ENCODE measurements at regions not wholly inside any gene's neighbourhood (a gene's known extent, or its start where the extent isn't known, plus 50 kb on each side); places are given as distances from the start of the nearest gene placed in this dataset.

- H3K27me3 ChIP-seq (ENCODE audit: control insufficient read depth, insufficient read depth, low read length): no peaks in the 10 kb centered on the region
- H2AK9ac ChIP-seq (replicated peaks; ENCODE audit: low read depth, low read length, poor library complexity): no peak overlapping the region
- H2BK15ac ChIP-seq (ENCODE audit: low read depth, low read length): no peak overlapping the region
- ChIA-PET CTCF (no interaction called here), POLR2A (ENCODE audit: unreplicated experiment) (no interaction called here)
- TF ChIP-seq RCOR1 (IDR thresholded peaks at IDR 0.05; ENCODE audit: insufficient replicate concordance, low read length) (no peak), RFX5 (IDR thresholded peaks at IDR 0.05; ENCODE audit: low read depth, low read length) (no peak), MAZ (IDR thresholded peaks at IDR 0.05; ENCODE audit: borderline replicate concordance, low read depth, low read length) (no peak), POLR2A (IDR thresholded peaks at IDR 0.05; ENCODE audit: low read depth, low read length) (no peak), BHLHE40 (IDR thresholded peaks at IDR 0.05; ENCODE audit: low read depth, low read length) (no peak), USF2 (IDR thresholded peaks at IDR 0.05; ENCODE audit: low read depth, low read length) (no peak), NFE2L2 (IDR thresholded peaks at IDR 0.05; ENCODE audit: low read depth, low read length) (no peak), SMC3 (IDR thresholded peaks at IDR 0.05; ENCODE audit: low read depth, low read length) (no peak), MAFK (IDR thresholded peaks at IDR 0.05; ENCODE audit: low read depth, low read length) (no peak), MXI1 (IDR thresholded peaks at IDR 0.05; ENCODE audit: borderline replicate concordance, low read depth, low read length) (no peak), ELK1 (IDR thresholded peaks at IDR 0.05; ENCODE audit: borderline replicate concordance, low read depth, low read length) (no peak), CTCF (conservative IDR thresholded peaks at IDR 0.05; ENCODE audit: low read depth, low read length) (no peak), RAD21 (IDR thresholded peaks at IDR 0.05; ENCODE audit: low read length) (no peak), CHD1 (IDR thresholded peaks at IDR 0.05; ENCODE audit: low read depth, low read length) (no peak), CEBPB (IDR thresholded peaks at IDR 0.05; ENCODE audit: low read depth, low read length) (no peak), FOS (IDR thresholded peaks at IDR 0.05; ENCODE audit: low read depth, low read length) (no peak)
- H4K8ac ChIP-seq (ENCODE audit: low read depth in 2 of 2, low read length in 2 of 2): no peak overlapping the region
- no peak overlapping the region for H3K4me2 ChIP-seq (ENCODE audit: low read depth, low read length)
- ATAC-seq (ENCODE audit: low read depth) (no peak), DNase-seq (no peak)
- no peaks in the 10 kb centered on the region for H3K4me1 ChIP-seq (ENCODE audit: control insufficient read depth, insufficient read depth, low read length)
- H2BK5ac ChIP-seq (ENCODE audit: low read depth, low read length, poor library complexity, severe bottlenecking): no peak overlapping the region
- no peak overlapping the region for H3K27ac ChIP-seq (ENCODE audit: insufficient read depth, low read length)
- in situ Hi-C loops (cut with MboI; ENCODE audit: low sequenced_read_pairs) (no loop called here), intact Hi-C loops (cut with micrococcal nuclease) (no loop called here), dilution Hi-C loops (cut with HindIII; ENCODE audit: low sequenced_read_pairs, unreplicated experiment) (no loop called here)
- H3K9me1 ChIP-seq (ENCODE audit: insufficient read depth, low read length): no peaks in the 10 kb centered on the region
- H4K91ac ChIP-seq (ENCODE audit: insufficient read depth, low read depth, low read length): no peak overlapping the region
- BruUV-seq (replicated peaks): no TSS peak
- no peak overlapping the region for H2BK120ac ChIP-seq (ENCODE audit: low read depth, low read length)
- H3K9ac ChIP-seq (ENCODE audit: low read depth, low read length): no peak overlapping the region
- H3K18ac ChIP-seq (ENCODE audit: low read depth, low read length): no peak overlapping the region
- no peak overlapping the region for H2AFZ ChIP-seq (replicated peaks; ENCODE audit: low read length, poor library complexity)
- WGBS, 2 experiments (ENCODE audit: extremely low coverage in 2 of 2, insufficient read length in 1 of 2): no CpG with 5 or more reads among the region's 2 CpGs
- no peak overlapping the region for H2BK20ac ChIP-seq (ENCODE audit: low read depth, low read length)
- H3K36me3 ChIP-seq (ENCODE audit: control insufficient read depth, insufficient read depth, low read length): no peaks in the 10 kb centered on the region
- no peaks in the 10 kb centered on the region for H4K20me1 ChIP-seq (ENCODE audit: insufficient read depth, low read length)
- no peak overlapping the region for H3K56ac ChIP-seq (ENCODE audit: extremely low read depth, insufficient read depth, low read length)
- H3K4ac ChIP-seq (ENCODE audit: low read depth, low read length): no peak overlapping the region
- H3K23ac ChIP-seq (ENCODE audit: low read depth, low read length): no peak overlapping the region
- no peak overlapping the region for H3K4me3 ChIP-seq (ENCODE audit: insufficient read depth, low read depth, low read length)
- H2AK5ac ChIP-seq (ENCODE audit: low read depth, low read length): no peak overlapping the region
- no peaks in the 10 kb centered on the region for H3K9me3 ChIP-seq (ENCODE audit: control insufficient read depth, insufficient read depth, low read length)
- H4K5ac ChIP-seq (ENCODE audit: low read depth, low read length): no peak overlapping the region
- no peaks in the 10 kb centered on the region for H3K79me1 ChIP-seq (ENCODE audit: low read depth in 1 of 2, low read length in 2 of 2)
- no peak overlapping the region for H3K14ac ChIP-seq (replicated peaks; ENCODE audit: low read depth, low read length)
Observed at GRCh38 chr7:50151001-50151400, 58.0 kb upstream of the ZPBP start.
